ENCODE measurements at regions not wholly inside any gene's neighbourhood (a gene's known extent, or its start where the extent isn't known, plus 50 kb on each side); places are given as distances from the start of the nearest gene placed in this dataset.
A peak's percentile ranks its signal among the peaks of the same experiment; 100 is the strongest.

DNA sequence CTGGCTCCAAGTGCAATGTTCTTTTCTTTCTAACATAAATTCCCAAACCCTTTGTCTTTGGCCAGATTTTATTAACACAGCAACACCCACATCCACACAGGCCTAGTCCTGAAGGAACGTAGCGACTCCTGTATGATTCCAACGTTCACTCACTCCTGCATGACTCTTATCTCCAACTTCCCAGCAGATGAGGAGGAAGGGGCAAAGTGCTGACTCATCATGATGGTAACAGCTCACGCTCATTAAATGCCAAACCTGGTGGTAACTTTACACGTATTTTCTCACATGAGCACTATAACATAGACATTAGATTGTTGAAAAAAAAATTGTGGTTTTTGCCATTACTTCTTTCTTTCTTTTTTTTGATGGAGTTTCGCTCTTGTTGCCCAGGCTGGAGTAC is 1349.5 kb downstream of the EFNA5 start:
- DNase-seq, result no peak
- no peak for FAIRE-seq
- H3K4me3 ChIP-seq (ENCODE audit: low read length in 3 of 3), result no peak overlapping the region
- no peaks in the 10 kb centered on the region for H3K9me3 ChIP-seq (ENCODE audit: control insufficient read depth in 2 of 3, insufficient read depth in 1 of 3, low read length in 3 of 3)
- no peaks in the 10 kb centered on the region for H3K27me3 ChIP-seq (ENCODE audit: control insufficient read depth, insufficient read depth, low read length)
- H3K36me3 ChIP-seq (ENCODE audit: control insufficient read depth in 2 of 3, insufficient read depth in 3 of 3, low read length in 3 of 3), result no peaks in the 10 kb centered on the region
- TF ChIP-seq, protein P1, sequence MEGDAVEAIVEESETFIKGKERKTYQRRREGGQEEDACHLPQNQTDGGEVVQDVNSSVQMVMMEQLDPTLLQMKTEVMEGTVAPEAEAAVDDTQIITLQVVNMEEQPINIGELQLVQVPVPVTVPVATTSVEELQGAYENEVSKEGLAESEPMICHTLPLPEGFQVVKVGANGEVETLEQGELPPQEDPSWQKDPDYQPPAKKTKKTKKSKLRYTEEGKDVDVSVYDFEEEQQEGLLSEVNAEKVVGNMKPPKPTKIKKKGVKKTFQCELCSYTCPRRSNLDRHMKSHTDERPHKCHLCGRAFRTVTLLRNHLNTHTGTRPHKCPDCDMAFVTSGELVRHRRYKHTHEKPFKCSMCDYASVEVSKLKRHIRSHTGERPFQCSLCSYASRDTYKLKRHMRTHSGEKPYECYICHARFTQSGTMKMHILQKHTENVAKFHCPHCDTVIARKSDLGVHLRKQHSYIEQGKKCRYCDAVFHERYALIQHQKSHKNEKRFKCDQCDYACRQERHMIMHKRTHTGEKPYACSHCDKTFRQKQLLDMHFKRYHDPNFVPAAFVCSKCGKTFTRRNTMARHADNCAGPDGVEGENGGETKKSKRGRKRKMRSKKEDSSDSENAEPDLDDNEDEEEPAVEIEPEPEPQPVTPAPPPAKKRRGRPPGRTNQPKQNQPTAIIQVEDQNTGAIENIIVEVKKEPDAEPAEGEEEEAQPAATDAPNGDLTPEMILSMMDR (IDR thresholded peaks at IDR 0.05; ENCODE audit: borderline replicate concordance, extremely low read depth, insufficient read depth), result no peak
- no peak overlapping the region for H3K27ac ChIP-seq (ENCODE audit: low read depth in 2 of 2, low read length in 2 of 2)
- intact Hi-C loops (cut with DNase I), result no loop called here
- H3K4me1 ChIP-seq (ENCODE audit: control insufficient read depth in 2 of 3, insufficient read depth in 2 of 3, low read depth in 1 of 3, low read length in 3 of 3), result no peaks in the 10 kb centered on the region
- no peak overlapping the region for H3K9ac ChIP-seq (ENCODE audit: low read length in 3 of 3)

DNA sequence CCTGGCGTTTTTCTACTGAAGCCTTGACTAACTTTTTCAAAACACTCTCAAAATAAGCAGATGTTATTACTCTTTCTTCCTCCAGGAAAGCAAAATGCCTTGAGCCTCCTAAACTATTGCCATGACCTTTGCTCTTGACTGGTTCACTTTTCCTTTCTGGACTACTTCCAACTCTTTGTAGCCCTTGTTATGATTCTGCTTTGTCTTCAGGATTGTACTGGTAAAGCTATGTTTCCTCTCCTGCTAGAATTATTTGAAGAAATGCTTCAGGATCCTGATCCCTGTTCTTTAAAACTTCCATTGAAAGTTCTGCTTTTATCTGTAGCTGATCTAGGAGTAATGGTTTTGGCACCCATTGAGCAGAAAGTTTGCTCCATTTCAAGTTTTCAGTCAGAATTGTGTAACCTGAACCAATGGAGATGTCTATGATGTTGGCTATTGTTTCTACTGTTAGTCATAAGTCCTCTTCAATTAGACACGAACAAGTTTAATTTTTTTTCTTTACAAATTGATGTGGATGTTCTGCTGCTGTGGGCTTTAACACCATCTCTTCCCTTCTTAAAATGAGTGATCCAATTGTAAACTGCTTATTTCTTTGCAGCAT is 1356.4 kb downstream of the EFNA5 start:
- intact Hi-C loops (cut with DNase I), result no loop called here
- Histone ChIP-seq H3K9me3 (ENCODE audit: control insufficient read depth in 2 of 3, insufficient read depth in 1 of 3, low read length in 3 of 3) (no peaks in the 10 kb centered on the region), H3K27me3 (ENCODE audit: control insufficient read depth, insufficient read depth, low read length) (no peaks in the 10 kb centered on the region), H3K9ac (ENCODE audit: low read length in 3 of 3) (no peak overlapping the region), H3K36me3 (ENCODE audit: control insufficient read depth in 2 of 3, insufficient read depth in 3 of 3, low read length in 3 of 3) (no peaks in the 10 kb centered on the region), H3K27ac (ENCODE audit: low read depth in 2 of 2, low read length in 2 of 2) (no peak overlapping the region), H3K4me3 (ENCODE audit: low read length in 3 of 3) (no peak overlapping the region), H3K4me1 (ENCODE audit: control insufficient read depth in 2 of 3, insufficient read depth in 2 of 3, low read depth in 1 of 3, low read length in 3 of 3) (no peaks in the 10 kb centered on the region)
- TF ChIP-seq, protein P1 (IDR thresholded peaks at IDR 0.05; ENCODE audit: borderline replicate concordance, extremely low read depth, insufficient read depth), result no peak
- FAIRE-seq (no peak), DNase-seq (peak in 2 of 5 donors; percentile 3 to 22)

DNA sequence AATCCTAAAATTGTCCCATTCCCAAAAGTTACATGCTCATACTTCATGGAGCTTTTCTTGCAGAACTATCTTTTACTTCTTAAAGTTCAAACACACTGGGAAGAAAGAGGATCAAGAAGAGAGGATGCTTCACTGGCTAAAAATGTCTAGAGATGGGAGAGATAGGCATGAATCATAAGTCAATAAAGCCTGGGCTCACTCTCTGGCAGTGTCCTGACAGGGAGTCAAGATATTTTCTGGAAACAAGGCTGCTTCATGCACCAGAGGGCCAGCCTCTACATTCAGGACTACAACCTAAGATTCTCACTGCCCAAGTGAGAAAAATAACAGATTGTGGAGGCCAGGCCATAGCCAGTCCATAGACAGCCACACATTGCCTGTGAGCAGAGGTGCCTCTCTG is 1358.4 kb downstream of the EFNA5 start:
- DNase-seq, result no peak
- H3K36me3 ChIP-seq (ENCODE audit: control insufficient read depth in 2 of 3, insufficient read depth in 3 of 3, low read length in 3 of 3), result no peaks in the 10 kb centered on the region
- H3K9me3 ChIP-seq (ENCODE audit: control insufficient read depth in 2 of 3, insufficient read depth in 1 of 3, low read length in 3 of 3), result no peaks in the 10 kb centered on the region
- TF ChIP-seq, protein P1 (IDR thresholded peaks at IDR 0.05; ENCODE audit: borderline replicate concordance, extremely low read depth, insufficient read depth), result no peak
- intact Hi-C loops (cut with DNase I), result no loop called here
- no peaks in the 10 kb centered on the region for H3K27me3 ChIP-seq (ENCODE audit: control insufficient read depth, insufficient read depth, low read length)
- H3K4me3 ChIP-seq (ENCODE audit: low read length in 3 of 3), result no peak overlapping the region
- H3K4me1 ChIP-seq (ENCODE audit: control insufficient read depth in 2 of 3, insufficient read depth in 2 of 3, low read depth in 1 of 3, low read length in 3 of 3), result no peaks in the 10 kb centered on the region
- FAIRE-seq, result no peak
- no peak overlapping the region for H3K27ac ChIP-seq (ENCODE audit: low read depth in 2 of 2, low read length in 2 of 2)
- H3K9ac ChIP-seq (ENCODE audit: low read length in 3 of 3), result no peak overlapping the region
